A549 (cell line): ENCODE measurements at regions not wholly inside any gene's neighbourhood (a gene's known extent, or its start where the extent isn't known, plus 50 kb on each side); places are given as distances from the start of the nearest gene placed in this dataset.

Experiments used
- ATAC-seq, 2 experiments: fragments of 200-7000 bp in 1 of 2; fragments of >200 bp in 1 of 2; cut with Nextera tagmentation in 1 of 2; cut with Tn5 transposase in 1 of 2; 3 replicates each; pipeline versions ENCODE4 v1.8.0 to v1.9.1; 2018 to 2020; ENCODE audit warnings: mild to moderate bottlenecking in 1 of 2, moderate library complexity in 1 of 2
- CTCF ChIA-PET: fragments of 300-600 bp; sonication (Branson Sonifier 250); formaldehyde crosslinking; extraction: SDS; loops from one replicate; lab custom pipeline; 2021; ENCODE audit warnings: antibody characterized with exemption, inconsistent platforms; lab: Yijun Ruan, JAX
- POLR2A ChIA-PET: fragments of 350-600 bp; formaldehyde crosslinking; extraction: SDS; loops from one replicate; lab custom pipeline; 2021; ENCODE audit warnings: antibody characterized with exemption, inconsistent platforms; lab: Yijun Ruan, JAX
- DNase-seq, 2 experiments: peaks; one replicate each; pipeline versions ENCODE4 v3.0.0 to v3.0.0-alpha.2; 2011 to 2016; ENCODE audit warnings: low read depth in 1 of 2, low spot score in 1 of 2
- FAIRE-seq: peaks from 2 replicates; lab custom pipeline; 2011; peaks lifted over from hg19 to GRCh38; lab: Jason Lieb, UNC
- H3K27ac ChIP-seq, 2 experiments: fragments of >200 bp; sonication (Bioruptor Twin); formaldehyde crosslinking; 3 replicates each; pipeline ENCODE4 v1.5.1; 2016 to 2017
- H3K4me1 ChIP-seq: fragments of >200 bp; sonication (Bioruptor Twin); formaldehyde crosslinking; 3 replicates; pipeline ENCODE4 v1.6.1; 2016
- H3K4me2 ChIP-seq: fragments of >200 bp; sonication (Bioruptor Twin); formaldehyde crosslinking; 3 replicates; pipeline ENCODE4 v1.6.1; 2016
- H3K4me3 ChIP-seq: fragments of >200 bp; sonication (Bioruptor Twin); formaldehyde crosslinking; 3 replicates; pipeline ENCODE4 v1.5.1; 2016
- H3K9me3 ChIP-seq: fragments of >200 bp; sonication (Bioruptor Twin); formaldehyde crosslinking; 3 replicates; pipeline ENCODE4 v1.6.1; 2016
- CBX8 ChIP-seq: fragments of 200-600 bp; sonication (generic); IDR thresholded peaks from 2 replicates; pipeline ENCODE4 v1.6.1; 2016
- CEBPB ChIP-seq, 2 experiments: fragments of >200 bp in 1 of 2; sonication (Bioruptor Twin) in 1 of 2; formaldehyde crosslinking in 1 of 2; IDR thresholded peaks; 2 replicates each; pipeline ENCODE4 v1.6.1; 2012 to 2016
- E2F6 ChIP-seq: IDR thresholded peaks from 2 replicates; pipeline ENCODE4 v1.6.1; 2012; ENCODE audit warnings: low read depth, borderline replicate concordance
- ELK1 ChIP-seq: fragments of 150-350 bp; IDR thresholded peaks from 2 replicates; pipeline ENCODE4 v1.6.1; 2014; ENCODE audit warnings: low read depth, mild to moderate bottlenecking, low read length
- FOSB ChIP-seq: fragments of 250-450 bp; sonication (Bioruptor Pico); IDR thresholded peaks from 2 replicates; pipeline ENCODE4 v1.5.0; 2020; ENCODE audit warnings: mild to moderate bottlenecking, moderate library complexity
- FOSL2 ChIP-seq, 2 experiments: fragments of 450-650 bp in 1 of 2; fragments of >200 bp in 1 of 2; sonication (Bioruptor Twin) in 1 of 2; formaldehyde crosslinking; IDR thresholded peaks; 2 replicates each; pipeline versions ENCODE4 v1.5.0 to v1.6.1; 2016 to 2020; ENCODE audit warnings: mild to moderate bottlenecking in 1 of 2, moderate library complexity in 1 of 2
- HES2 ChIP-seq: fragments of >200 bp; sonication (Bioruptor Twin); formaldehyde crosslinking; IDR thresholded peaks from 2 replicates; pipeline ENCODE4 v1.6.1; 2016
- HOXB13 ChIP-seq: fragments of 250-450 bp; sonication (Bioruptor Pico); IDR thresholded peaks from 2 replicates; pipeline ENCODE4 v1.5.0; 2020; ENCODE audit warnings: low read depth, mild to moderate bottlenecking, moderate library complexity
- KDM5A ChIP-seq: fragments of 200-600 bp; sonication (generic); IDR thresholded peaks from 2 replicates; pipeline ENCODE4 v1.6.1; 2016; ENCODE audit warnings: antibody characterized with exemption, mild to moderate bottlenecking
- POLR2A ChIP-seq: IDR thresholded peaks from 2 replicates; pipeline ENCODE4 v1.6.1; 2012; ENCODE audit warnings: mild to moderate bottlenecking, low read length
- REST ChIP-seq: fragments of 200-600 bp; sonication (generic); IDR thresholded peaks from 2 replicates; pipeline ENCODE4 v1.6.1; 2016; ENCODE audit warnings: antibody characterized with exemption, mild to moderate bottlenecking, moderate library complexity
- TP53 ChIP-seq: fragments of 250-450 bp; sonication (Bioruptor Pico); IDR thresholded peaks from 2 replicates; pipeline ENCODE4 v1.5.0; 2021; ENCODE audit warnings: mild to moderate bottlenecking, moderate library complexity
- USF2 ChIP-seq: fragments of 450-650 bp; IDR thresholded peaks from 2 replicates; pipeline ENCODE4 v1.6.1; 2014; ENCODE audit warnings: antibody characterized with exemption
- ZSCAN20 ChIP-seq: fragments of 250-450 bp; sonication (Bioruptor Pico); IDR thresholded peaks from 2 replicates; pipeline ENCODE4 v1.8.0; 2022; ENCODE audit warnings: mild to moderate bottlenecking, moderate library complexity
- WGBS: methylation state at CpG from one replicate; pipeline ENCODE4 v1.1.6; 2017; ENCODE audit errors: missing lambda C conversion rate; 5-methylcytosine and 5-hydroxymethylcytosine counted together

- no peak for TF ChIP-seq FOSB (CRISPR knock-in tag)
- TF ChIP-seq REST: no peak
Observed at GRCh38 chr17:31745964-31746600, 113.0 kb downstream of the COPRS start (continued).

- Histone ChIP-seq H3K4me2 (no peak overlapping the region), H3K27ac (no peak overlapping the region), H3K4me1 (no peaks in the 10 kb centered on the region), H3K9me3 (no peaks in the 10 kb centered on the region), H3K4me3 (no peak overlapping the region)
- DNase-seq: no peak
- ChIA-PET POLR2A (no interaction called here), CTCF (no interaction called here)
- no peak; a peak in 1 of 6 replicates for ATAC-seq
- no peak for FAIRE-seq
- WGBS: 44% methylated on average over 3 of the region's 3 CpGs
- no peak for TF ChIP-seq USF2
- no peak for TF ChIP-seq POLR2A
- TF ChIP-seq REST: no peak
- no peak for TF ChIP-seq HOXB13 (CRISPR knock-in tag)
- no peak for TF ChIP-seq CEBPB (IDR thresholded peaks at IDR 0.05)
- TF ChIP-seq ELK1: no peak
- no peak for TF ChIP-seq CBX8
- no peak for TF ChIP-seq KDM5A
- no peak for TF ChIP-seq FOSL2 (IDR thresholded peaks at IDR 0.05)
- no peak for TF ChIP-seq FOSL2 (CRISPR knock-in tag; IDR thresholded peaks at IDR 0.05)
- no peak for TF ChIP-seq E2F6
- TF ChIP-seq HES2: no peak
- no peak for TF ChIP-seq TP53
- TF ChIP-seq ZSCAN20 (CRISPR knock-in tag): no peak
Observed at GRCh38 chr17:31744511-31744951, 114.5 kb downstream of the COPRS start.
